ENCODE measurements at regions not wholly inside any gene's neighbourhood (a gene's known extent, or its start where the extent isn't known, plus 50 kb on each side); places are given as distances from the start of the nearest gene placed in this dataset.
"Not testable (repeated sequence)": the region's sequence is repeated elsewhere in the genome, so short reads cannot be mapped to it uniquely, and the experiment has no call there.

DNA sequence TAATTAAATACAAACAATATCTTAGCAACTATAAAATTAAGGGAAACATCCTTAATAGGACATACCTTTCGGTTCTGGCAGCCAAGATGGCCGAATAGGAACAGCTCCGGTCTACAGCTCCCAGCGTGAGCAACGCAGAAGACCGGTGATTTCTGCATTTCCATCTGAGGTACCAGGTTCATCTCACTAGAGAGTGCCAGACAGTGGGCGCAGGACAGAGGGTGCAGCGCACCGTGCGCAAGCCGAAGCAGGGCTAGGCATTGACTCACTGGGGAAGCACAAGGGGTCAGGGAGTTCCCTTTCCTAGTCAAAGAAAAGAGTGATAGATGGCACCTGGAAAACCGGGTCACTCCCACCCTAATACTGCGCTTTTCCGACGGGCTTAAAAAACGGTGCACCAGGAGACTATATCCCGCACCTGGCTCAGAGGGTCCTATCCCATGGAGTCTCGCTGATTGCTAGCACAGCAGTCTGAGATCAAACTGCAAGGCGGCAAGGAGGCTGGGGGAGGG, 782.3 kb downstream of the FLRT2 start:
- TF ChIP-seq, protein P1, sequence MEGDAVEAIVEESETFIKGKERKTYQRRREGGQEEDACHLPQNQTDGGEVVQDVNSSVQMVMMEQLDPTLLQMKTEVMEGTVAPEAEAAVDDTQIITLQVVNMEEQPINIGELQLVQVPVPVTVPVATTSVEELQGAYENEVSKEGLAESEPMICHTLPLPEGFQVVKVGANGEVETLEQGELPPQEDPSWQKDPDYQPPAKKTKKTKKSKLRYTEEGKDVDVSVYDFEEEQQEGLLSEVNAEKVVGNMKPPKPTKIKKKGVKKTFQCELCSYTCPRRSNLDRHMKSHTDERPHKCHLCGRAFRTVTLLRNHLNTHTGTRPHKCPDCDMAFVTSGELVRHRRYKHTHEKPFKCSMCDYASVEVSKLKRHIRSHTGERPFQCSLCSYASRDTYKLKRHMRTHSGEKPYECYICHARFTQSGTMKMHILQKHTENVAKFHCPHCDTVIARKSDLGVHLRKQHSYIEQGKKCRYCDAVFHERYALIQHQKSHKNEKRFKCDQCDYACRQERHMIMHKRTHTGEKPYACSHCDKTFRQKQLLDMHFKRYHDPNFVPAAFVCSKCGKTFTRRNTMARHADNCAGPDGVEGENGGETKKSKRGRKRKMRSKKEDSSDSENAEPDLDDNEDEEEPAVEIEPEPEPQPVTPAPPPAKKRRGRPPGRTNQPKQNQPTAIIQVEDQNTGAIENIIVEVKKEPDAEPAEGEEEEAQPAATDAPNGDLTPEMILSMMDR (conservative IDR thresholded peaks at IDR 0.05; ENCODE audit: low read depth, low read length): not testable (repeated sequence)
- not testable (repeated sequence) for TF ChIP-seq EZH2 (IDR thresholded peaks at IDR 0.05; ENCODE audit: borderline replicate concordance, low read depth, low read length, poor library complexity, severe bottlenecking)
